CD14-positive monocyte (primary cell): ENCODE measurements at regions not wholly inside any gene's neighbourhood (a gene's known extent, or its start where the extent isn't known, plus 50 kb on each side); places are given as distances from the start of the nearest gene placed in this dataset.

Source experiments
- DNase-seq, 3 donors: peaks; one replicate each; pipeline ENCODE4 v3.0.0-alpha.2; 2011 to 2022
- H2AFZ ChIP-seq: 2 replicates; pipeline ENCODE4 v1.6.0; 2012; ENCODE audit warnings: mild to moderate bottlenecking, low read depth, low read length, inconsistent platforms; ENCODE audit not compliant: insufficient read depth, poor library complexity, severe bottlenecking
- H3K27ac ChIP-seq, 2 donors: 1 replicate in 1 of 2; 2 replicates in 1 of 2; pipeline ENCODE4 v1.5.1; 2012 to 2013; ENCODE audit warnings: low read length in 2 of 2, control low read depth in 1 of 2, inconsistent platforms in 1 of 2, low read depth in 1 of 2, mild to moderate bottlenecking in 1 of 2
- H3K27me3 ChIP-seq, 2 donors: one replicate each; pipeline versions ENCODE4 v1.6.0 to v1.6.1; 2011 to 2013; ENCODE audit warnings: low read length in 2 of 2; ENCODE audit not compliant: control insufficient read depth in 2 of 2, insufficient read depth in 2 of 2
- H3K36me3 ChIP-seq, 2 donors: replicated peaks in 1 of 2; 1 replicate in 1 of 2; 2 replicates in 1 of 2; pipeline versions ENCODE4 v1.5.1 to v1.6.1; 2012 to 2013; ENCODE audit warnings: low read length in 2 of 2, control low read depth in 1 of 2, inconsistent platforms in 1 of 2, mild to moderate bottlenecking in 1 of 2; ENCODE audit not compliant: insufficient read depth in 2 of 2, control insufficient read depth in 1 of 2
- H3K4me1 ChIP-seq, 2 donors: 1 replicate in 1 of 2; 2 replicates in 1 of 2; pipeline versions ENCODE4 v1.5.1 to v1.6.1; 2012 to 2013; ENCODE audit warnings: low read length in 2 of 2, control low read depth in 1 of 2, inconsistent platforms in 1 of 2, mild to moderate bottlenecking in 1 of 2, moderate library complexity in 1 of 2; ENCODE audit not compliant: insufficient read depth in 2 of 2, control insufficient read depth in 1 of 2
- H3K4me2 ChIP-seq: replicated peaks from 2 replicates; pipeline ENCODE3; 2012; ENCODE audit warnings: low read length, moderate library complexity, mild to moderate bottlenecking; ENCODE audit not compliant: poor library complexity, severe bottlenecking; ENCODE audit errors: extremely low read depth
- H3K4me3 ChIP-seq, 3 experiments: fragments of 200-600 bp in 1 of 3; sonication (generic) in 1 of 3; replicated peaks in 1 of 3; 1 replicate in 2 of 3; 2 replicates in 1 of 3; pipeline ENCODE4 v1.5.1; 2011 to 2013; ENCODE audit warnings: low read length in 3 of 3, mild to moderate bottlenecking in 3 of 3, control low read depth in 2 of 3, low read depth in 2 of 3, inconsistent platforms in 1 of 3, moderate library complexity in 1 of 3
- H3K79me2 ChIP-seq: 2 replicates; pipeline ENCODE4 v1.6.0; 2012; ENCODE audit warnings: mild to moderate bottlenecking, control low read depth, inconsistent platforms, low read length, moderate library complexity; ENCODE audit not compliant: insufficient read depth
- H3K9ac ChIP-seq: 2 replicates; pipeline ENCODE4 v1.6.0; 2017; ENCODE audit warnings: low read length, mild to moderate bottlenecking; ENCODE audit not compliant: insufficient read depth, poor library complexity, severe bottlenecking
- H3K9me3 ChIP-seq, 2 donors: replicated peaks in 1 of 2; 1 replicate in 1 of 2; 2 replicates in 1 of 2; pipeline versions ENCODE4 v1.5.1 to v1.6.1; 2012 to 2013; ENCODE audit warnings: low read length in 2 of 2, control low read depth in 1 of 2; ENCODE audit not compliant: control insufficient read depth in 1 of 2, insufficient read depth in 1 of 2
- H4K20me1 ChIP-seq: 2 replicates; pipeline ENCODE4 v1.6.0; 2012; ENCODE audit warnings: mild to moderate bottlenecking, low read length, control low read depth, moderate library complexity; ENCODE audit not compliant: insufficient read depth
- H3K27ac Mint-ChIP-seq, 7 donors: one replicate each; pipeline ENCODE4 v1.8.0; 2020; ENCODE audit warnings: mild to moderate bottlenecking in 7 of 7, mixed read lengths in 7 of 7, moderate library complexity in 6 of 7, inconsistent platforms in 2 of 7
- H3K27me3 Mint-ChIP-seq, 3 donors: one replicate each; pipeline ENCODE4 v1.8.0; 2021 to 2022; ENCODE audit warnings: low read depth in 3 of 3, mild to moderate bottlenecking in 3 of 3, mixed read lengths in 3 of 3, moderate library complexity in 3 of 3, inconsistent platforms in 1 of 3
- H3K36me3 Mint-ChIP-seq, 2 donors: one replicate each; pipeline ENCODE4 v1.8.0; 2020; ENCODE audit warnings: mixed read lengths in 2 of 2, inconsistent platforms in 1 of 2, mild to moderate bottlenecking in 1 of 2
- H3K4me1 Mint-ChIP-seq: one replicate; pipeline ENCODE4 v1.8.0; 2020; ENCODE audit warnings: mild to moderate bottlenecking, mixed read lengths
- H3K4me3 Mint-ChIP-seq, 2 donors: one replicate each; pipeline ENCODE4 v1.8.0; 2020; ENCODE audit warnings: mild to moderate bottlenecking in 2 of 2, mixed read lengths in 2 of 2, moderate library complexity in 1 of 2
- H3K9me3 Mint-ChIP-seq, 7 donors: one replicate each; pipeline ENCODE4 v1.8.0; 2020 to 2022; ENCODE audit warnings: mixed read lengths in 7 of 7, mild to moderate bottlenecking in 6 of 7, moderate library complexity in 6 of 7, inconsistent platforms in 2 of 7
- WGBS: methylation state at CpG from one replicate; pipeline ENCODE4 v1.1.5; 2013; ENCODE audit warnings: missing lambda C conversion rate; ENCODE audit not compliant: insufficient coverage; 5-methylcytosine and 5-hydroxymethylcytosine counted together
- intact Hi-C, 2 donors: fragments of 100-400 bp; cut with micrococcal nuclease; formaldehyde crosslinking; loops; one replicate each; pipeline versions ENCODE4 v1.15.0 to v1.15.1; 2023
- TF ChIP-seq, protein P1 (sequence below): fragments of 200-600 bp; IDR thresholded peaks from one replicate; pipeline ENCODE4 v1.8.0; 2022; ENCODE audit warnings: antibody characterized with exemption, mild to moderate bottlenecking

DNA sequence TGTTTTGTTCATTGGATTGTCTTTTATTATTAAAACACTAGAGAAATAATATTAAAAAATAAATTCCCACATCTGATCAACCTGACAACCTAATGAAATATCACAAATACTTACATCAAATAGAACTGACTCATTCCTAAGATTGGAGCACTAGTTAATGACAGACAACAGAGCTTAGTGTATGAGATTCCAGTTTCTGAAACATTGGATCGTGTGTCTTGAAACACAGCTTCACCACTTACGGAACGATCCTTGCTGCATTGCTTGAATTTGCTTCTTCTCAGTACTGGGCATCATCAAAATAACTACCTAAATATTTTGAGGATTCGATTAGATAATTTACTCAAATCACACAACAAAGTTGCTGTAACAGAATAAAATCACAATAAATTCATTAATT is 667.2 kb upstream of the CDH18 start:
- DNase-seq = no peak

DNA sequence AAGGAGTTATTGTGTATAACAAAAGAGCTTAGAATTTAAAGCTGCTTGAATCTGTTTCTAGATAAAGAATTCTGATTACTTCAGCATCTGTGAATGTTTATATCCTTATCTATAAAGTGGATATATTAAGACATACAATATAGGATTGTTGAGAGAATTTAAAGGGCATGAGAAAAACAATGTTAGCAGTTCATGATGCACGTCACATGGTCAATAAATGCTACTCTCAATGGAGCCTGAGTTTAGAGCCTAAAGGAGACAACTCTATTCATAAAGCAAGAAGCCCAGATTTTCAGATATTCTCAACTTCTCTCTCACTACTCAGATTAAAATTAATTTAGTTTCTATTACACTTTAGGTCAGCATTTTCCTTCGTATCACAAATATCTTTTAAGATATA is 666.7 kb upstream of the CDH18 start:
- Mint-ChIP-seq H3K27ac (no peak overlapping the region), H3K27me3 (no peaks in the 10 kb centered on the region), H3K4me3 (no peak overlapping the region), H3K9me3 (peaks cover 0 to 8% (median 5%) of the 10 kb centered on the region in 7 donors), H3K4me1 (no peaks in the 10 kb centered on the region), H3K36me3 (no peaks in the 10 kb centered on the region)
- no peak overlapping the region for H3K27ac ChIP-seq
- H3K79me2 ChIP-seq = no peaks in the 10 kb centered on the region
- H3K9ac ChIP-seq = no peak overlapping the region
- H2AFZ ChIP-seq = no peak overlapping the region
- no peaks in the 10 kb centered on the region for H4K20me1 ChIP-seq
- no peak overlapping the region for H3K4me2 ChIP-seq
- H3K4me1 ChIP-seq = no peaks in the 10 kb centered on the region
- intact Hi-C loops = no loop called here
- H3K4me3 ChIP-seq = no peak overlapping the region
- no peaks in the 10 kb centered on the region for H3K9me3 ChIP-seq
- no peaks in the 10 kb centered on the region for H3K36me3 ChIP-seq
- H3K27me3 ChIP-seq = no peaks in the 10 kb centered on the region
- TF ChIP-seq, protein P1, sequence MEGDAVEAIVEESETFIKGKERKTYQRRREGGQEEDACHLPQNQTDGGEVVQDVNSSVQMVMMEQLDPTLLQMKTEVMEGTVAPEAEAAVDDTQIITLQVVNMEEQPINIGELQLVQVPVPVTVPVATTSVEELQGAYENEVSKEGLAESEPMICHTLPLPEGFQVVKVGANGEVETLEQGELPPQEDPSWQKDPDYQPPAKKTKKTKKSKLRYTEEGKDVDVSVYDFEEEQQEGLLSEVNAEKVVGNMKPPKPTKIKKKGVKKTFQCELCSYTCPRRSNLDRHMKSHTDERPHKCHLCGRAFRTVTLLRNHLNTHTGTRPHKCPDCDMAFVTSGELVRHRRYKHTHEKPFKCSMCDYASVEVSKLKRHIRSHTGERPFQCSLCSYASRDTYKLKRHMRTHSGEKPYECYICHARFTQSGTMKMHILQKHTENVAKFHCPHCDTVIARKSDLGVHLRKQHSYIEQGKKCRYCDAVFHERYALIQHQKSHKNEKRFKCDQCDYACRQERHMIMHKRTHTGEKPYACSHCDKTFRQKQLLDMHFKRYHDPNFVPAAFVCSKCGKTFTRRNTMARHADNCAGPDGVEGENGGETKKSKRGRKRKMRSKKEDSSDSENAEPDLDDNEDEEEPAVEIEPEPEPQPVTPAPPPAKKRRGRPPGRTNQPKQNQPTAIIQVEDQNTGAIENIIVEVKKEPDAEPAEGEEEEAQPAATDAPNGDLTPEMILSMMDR = no peak
- DNase-seq = no peak
- WGBS = 83% methylated on average over 1 of the region's 2 CpGs

More for the DNA sequence above, 667.2 kb upstream of the CDH18 start:
- no peak overlapping the region for H3K4me3 Mint-ChIP-seq
- Histone ChIP-seq H3K9me3 (no peaks in the 10 kb centered on the region), H3K4me2 (no peak overlapping the region), H3K79me2 (no peaks in the 10 kb centered on the region), H3K27me3 (no peaks in the 10 kb centered on the region), H3K27ac (no peak overlapping the region), H4K20me1 (no peaks in the 10 kb centered on the region), H3K4me3 (no peak overlapping the region), H3K4me1 (no peaks in the 10 kb centered on the region), H3K9ac (no peak overlapping the region), H2AFZ (no peak overlapping the region), H3K36me3 (no peaks in the 10 kb centered on the region)
- TF ChIP-seq, protein P1 = no peak
- no peaks in the 10 kb centered on the region for H3K4me1 Mint-ChIP-seq
- H3K9me3 Mint-ChIP-seq = peaks cover 0 to 8% (median 3%) of the 10 kb centered on the region in 7 donors
- no peaks in the 10 kb centered on the region for H3K36me3 Mint-ChIP-seq
- no peaks in the 10 kb centered on the region for H3K27me3 Mint-ChIP-seq
- no peak overlapping the region for H3K27ac Mint-ChIP-seq
- 100% methylated on average over 3 of the region's 4 CpGs for WGBS
- intact Hi-C loops = no loop called here
